ENCODE measurements at regions not wholly inside any gene's neighbourhood (a gene's known extent, or its start where the extent isn't known, plus 50 kb on each side); places are given as distances from the start of the nearest gene placed in this dataset.

DNA sequence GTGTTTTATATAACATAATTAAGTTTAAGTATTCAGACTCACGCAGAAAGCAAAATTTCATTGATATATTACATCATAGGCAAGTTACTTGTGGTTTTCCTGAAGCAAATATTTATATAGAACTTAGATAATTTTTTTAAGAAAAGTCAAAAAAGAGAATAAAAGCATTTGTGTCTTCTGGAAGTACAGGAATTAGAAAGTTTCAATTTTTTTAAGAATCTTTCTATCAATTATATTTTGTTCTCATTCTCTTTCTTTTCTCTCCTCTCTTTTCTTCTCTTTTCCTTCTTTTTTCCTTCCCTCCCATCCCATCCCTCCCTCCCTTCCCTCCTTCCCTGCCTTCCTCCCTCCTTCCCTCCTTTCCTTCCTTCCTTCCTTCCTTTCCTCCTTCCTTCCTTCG is 120.7 kb upstream of the CDH8 start:
- H3K9me3 ChIP-seq (ENCODE audit: low read length), result no peaks in the 10 kb centered on the region
- TF ChIP-seq POLR2AphosphoS5 (IDR thresholded peaks at IDR 0.05) (no peak), TAF1 (IDR thresholded peaks at IDR 0.05; ENCODE audit: low read depth) (no peak), MXI1 (conservative IDR thresholded peaks at IDR 0.05; ENCODE audit: poor library complexity, severe bottlenecking) (no peak), REST (IDR thresholded peaks at IDR 0.05; ENCODE audit: borderline replicate concordance) (no peak), EP300 (conservative IDR thresholded peaks at IDR 0.05; ENCODE audit: poor library complexity, severe bottlenecking) (no peak), RAD21 (conservative IDR thresholded peaks at IDR 0.05) (no peak), EZH2 (IDR thresholded peaks at IDR 0.05; ENCODE audit: borderline replicate concordance, insufficient read depth, low read length, poor library complexity, severe bottlenecking) (no peak), SMC3 (conservative IDR thresholded peaks at IDR 0.05; ENCODE audit: poor library complexity) (no peak)
- TF ChIP-seq, protein P1, sequence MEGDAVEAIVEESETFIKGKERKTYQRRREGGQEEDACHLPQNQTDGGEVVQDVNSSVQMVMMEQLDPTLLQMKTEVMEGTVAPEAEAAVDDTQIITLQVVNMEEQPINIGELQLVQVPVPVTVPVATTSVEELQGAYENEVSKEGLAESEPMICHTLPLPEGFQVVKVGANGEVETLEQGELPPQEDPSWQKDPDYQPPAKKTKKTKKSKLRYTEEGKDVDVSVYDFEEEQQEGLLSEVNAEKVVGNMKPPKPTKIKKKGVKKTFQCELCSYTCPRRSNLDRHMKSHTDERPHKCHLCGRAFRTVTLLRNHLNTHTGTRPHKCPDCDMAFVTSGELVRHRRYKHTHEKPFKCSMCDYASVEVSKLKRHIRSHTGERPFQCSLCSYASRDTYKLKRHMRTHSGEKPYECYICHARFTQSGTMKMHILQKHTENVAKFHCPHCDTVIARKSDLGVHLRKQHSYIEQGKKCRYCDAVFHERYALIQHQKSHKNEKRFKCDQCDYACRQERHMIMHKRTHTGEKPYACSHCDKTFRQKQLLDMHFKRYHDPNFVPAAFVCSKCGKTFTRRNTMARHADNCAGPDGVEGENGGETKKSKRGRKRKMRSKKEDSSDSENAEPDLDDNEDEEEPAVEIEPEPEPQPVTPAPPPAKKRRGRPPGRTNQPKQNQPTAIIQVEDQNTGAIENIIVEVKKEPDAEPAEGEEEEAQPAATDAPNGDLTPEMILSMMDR (IDR thresholded peaks at IDR 0.05; ENCODE audit: poor library complexity, severe bottlenecking), result no peak

GRCh38 chr16:62149631-62150030 is 113.4 kb upstream of the CDH8 start:
- Histone ChIP-seq H3K79me2 (replicated peaks; ENCODE audit: insufficient read depth, low read length) (no peaks in the 10 kb centered on the region), H4K20me1 (ENCODE audit: insufficient read depth) (no peaks in the 10 kb centered on the region), H3K9me2 (ENCODE audit: insufficient read depth, low read length) (no peaks in the 10 kb centered on the region), H3K36me3 (ENCODE audit: insufficient read depth, low read length) (no peaks in the 10 kb centered on the region), H3K4me2 (ENCODE audit: low read length) (no peak overlapping the region), H3K27me3 (ENCODE audit: insufficient read depth, low read depth, low read length) (no peaks in the 10 kb centered on the region), H3F3A (ENCODE audit: insufficient read depth, low read length, poor library complexity, severe bottlenecking) (no peaks in the 10 kb centered on the region), H2AFZ (ENCODE audit: low read depth, low read length) (no peak overlapping the region), H3K9me3 (ENCODE audit: low read length) (no peaks in the 10 kb centered on the region), H3K4me3 (ENCODE audit: low read length) (no peak overlapping the region), H3K27ac (ENCODE audit: low read length) (no peak overlapping the region), H3K9ac (ENCODE audit: low read length) (no peak overlapping the region)
- TF ChIP-seq MXI1 (conservative IDR thresholded peaks at IDR 0.05; ENCODE audit: poor library complexity, severe bottlenecking) (no peak), RAD21 (conservative IDR thresholded peaks at IDR 0.05) (no peak), REST (IDR thresholded peaks at IDR 0.05; ENCODE audit: borderline replicate concordance) (no peak), EP300 (conservative IDR thresholded peaks at IDR 0.05; ENCODE audit: poor library complexity, severe bottlenecking) (no peak), SMC3 (conservative IDR thresholded peaks at IDR 0.05; ENCODE audit: poor library complexity) (no peak), POLR2AphosphoS5 (IDR thresholded peaks at IDR 0.05) (no peak), EZH2 (IDR thresholded peaks at IDR 0.05; ENCODE audit: borderline replicate concordance, insufficient read depth, low read length, poor library complexity, severe bottlenecking) (no peak), TAF1 (IDR thresholded peaks at IDR 0.05; ENCODE audit: low read depth) (no peak)

More for the DNA sequence above, 120.7 kb upstream of the CDH8 start:
- Histone ChIP-seq H3K9me2 (ENCODE audit: insufficient read depth, low read length) (no peaks in the 10 kb centered on the region), H3K9ac (ENCODE audit: low read length) (no peak overlapping the region), H3K36me3 (ENCODE audit: insufficient read depth, low read length) (no peaks in the 10 kb centered on the region), H3K27me3 (ENCODE audit: insufficient read depth, low read depth, low read length) (no peaks in the 10 kb centered on the region), H4K20me1 (ENCODE audit: insufficient read depth) (no peaks in the 10 kb centered on the region), H3K4me3 (ENCODE audit: low read length) (no peak overlapping the region), H3F3A (ENCODE audit: insufficient read depth, low read length, poor library complexity, severe bottlenecking) (no peaks in the 10 kb centered on the region), H3K27ac (ENCODE audit: low read length) (no peak overlapping the region), H3K4me2 (ENCODE audit: low read length) (no peak overlapping the region), H3K79me2 (replicated peaks; ENCODE audit: insufficient read depth, low read length) (no peaks in the 10 kb centered on the region), H2AFZ (ENCODE audit: low read depth, low read length) (no peak overlapping the region)
